ENCODE measurements at regions not wholly inside any gene's neighbourhood (a gene's known extent, or its start where the extent isn't known, plus 50 kb on each side); places are given as distances from the start of the nearest gene placed in this dataset.

GRCh38 chr12:19951664-19952063 is 416.7 kb upstream of the PDE3A start:
- H3K27me3 ChIP-seq (ENCODE audit: control insufficient read depth, insufficient read depth, low read length): no peaks in the 10 kb centered on the region
- no peaks in the 10 kb centered on the region for H3K79me2 ChIP-seq
- H3K27ac ChIP-seq: no peak overlapping the region
- TF ChIP-seq, protein P1, sequence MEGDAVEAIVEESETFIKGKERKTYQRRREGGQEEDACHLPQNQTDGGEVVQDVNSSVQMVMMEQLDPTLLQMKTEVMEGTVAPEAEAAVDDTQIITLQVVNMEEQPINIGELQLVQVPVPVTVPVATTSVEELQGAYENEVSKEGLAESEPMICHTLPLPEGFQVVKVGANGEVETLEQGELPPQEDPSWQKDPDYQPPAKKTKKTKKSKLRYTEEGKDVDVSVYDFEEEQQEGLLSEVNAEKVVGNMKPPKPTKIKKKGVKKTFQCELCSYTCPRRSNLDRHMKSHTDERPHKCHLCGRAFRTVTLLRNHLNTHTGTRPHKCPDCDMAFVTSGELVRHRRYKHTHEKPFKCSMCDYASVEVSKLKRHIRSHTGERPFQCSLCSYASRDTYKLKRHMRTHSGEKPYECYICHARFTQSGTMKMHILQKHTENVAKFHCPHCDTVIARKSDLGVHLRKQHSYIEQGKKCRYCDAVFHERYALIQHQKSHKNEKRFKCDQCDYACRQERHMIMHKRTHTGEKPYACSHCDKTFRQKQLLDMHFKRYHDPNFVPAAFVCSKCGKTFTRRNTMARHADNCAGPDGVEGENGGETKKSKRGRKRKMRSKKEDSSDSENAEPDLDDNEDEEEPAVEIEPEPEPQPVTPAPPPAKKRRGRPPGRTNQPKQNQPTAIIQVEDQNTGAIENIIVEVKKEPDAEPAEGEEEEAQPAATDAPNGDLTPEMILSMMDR (IDR thresholded peaks at IDR 0.05): no peak
- no peak overlapping the region for H3K9ac ChIP-seq
- no peak overlapping the region for H3K4me3 ChIP-seq (ENCODE audit: low read depth, low read length)
- no peaks in the 10 kb centered on the region for H3K36me3 ChIP-seq (ENCODE audit: control insufficient read depth, insufficient read depth, low read length)
- no peak overlapping the region for H3K4me2 ChIP-seq (ENCODE audit: low read length)
- H3K4me1 ChIP-seq: no peaks in the 10 kb centered on the region
- H3K9me3 ChIP-seq (ENCODE audit: control insufficient read depth, low read length): no peaks in the 10 kb centered on the region
- no peak overlapping the region for H2AFZ ChIP-seq

GRCh38 chr12:19953734-19954133 is 414.6 kb upstream of the PDE3A start:
- no peaks in the 10 kb centered on the region for H3K36me3 ChIP-seq (ENCODE audit: control insufficient read depth, insufficient read depth, low read length)
- H3K9ac ChIP-seq: no peak overlapping the region
- H3K4me2 ChIP-seq (ENCODE audit: low read length): no peak overlapping the region
- H3K27ac ChIP-seq: no peak overlapping the region
- no peak overlapping the region for H3K4me3 ChIP-seq (ENCODE audit: low read depth, low read length)
- H3K27me3 ChIP-seq (ENCODE audit: control insufficient read depth, insufficient read depth, low read length): no peaks in the 10 kb centered on the region
- no peaks in the 10 kb centered on the region for H3K9me3 ChIP-seq (ENCODE audit: control insufficient read depth, low read length)
- no peaks in the 10 kb centered on the region for H3K4me1 ChIP-seq
- TF ChIP-seq, protein P1 (IDR thresholded peaks at IDR 0.05): no peak
- H2AFZ ChIP-seq: no peak overlapping the region
- H3K79me2 ChIP-seq: no peaks in the 10 kb centered on the region

- H3K9ac ChIP-seq: no peak overlapping the region
- H2AFZ ChIP-seq: no peak overlapping the region
- TF ChIP-seq, protein P1 (IDR thresholded peaks at IDR 0.05): no peak
- no peak overlapping the region for H3K4me2 ChIP-seq (ENCODE audit: low read length)
- no peaks in the 10 kb centered on the region for H3K4me1 ChIP-seq
- H3K4me3 ChIP-seq (ENCODE audit: low read depth, low read length): no peak overlapping the region
- no peaks in the 10 kb centered on the region for H3K36me3 ChIP-seq (ENCODE audit: control insufficient read depth, insufficient read depth, low read length)
- no peaks in the 10 kb centered on the region for H3K27me3 ChIP-seq (ENCODE audit: control insufficient read depth, insufficient read depth, low read length)
- H3K9me3 ChIP-seq (ENCODE audit: control insufficient read depth, low read length): no peaks in the 10 kb centered on the region
- no peaks in the 10 kb centered on the region for H3K79me2 ChIP-seq
- H3K27ac ChIP-seq: no peak overlapping the region
Measured at GRCh38 chr12:19954163-19954562, 414.2 kb upstream of the PDE3A start.

GRCh38 chr12:19957308-19958125 is 410.8 kb upstream of the PDE3A start:
- Histone ChIP-seq H3K4me3 (ENCODE audit: low read depth, low read length) (no peak overlapping the region), H3K9ac (no peak overlapping the region), H3K27ac (no peak overlapping the region), H3K4me2 (ENCODE audit: low read length) (no peak overlapping the region), H2AFZ (no peak overlapping the region), H3K36me3 (ENCODE audit: control insufficient read depth, insufficient read depth, low read length) (no peaks in the 10 kb centered on the region), H3K27me3 (ENCODE audit: control insufficient read depth, insufficient read depth, low read length) (no peaks in the 10 kb centered on the region), H3K4me1 (no peaks in the 10 kb centered on the region), H3K79me2 (no peaks in the 10 kb centered on the region), H3K9me3 (ENCODE audit: control insufficient read depth, low read length) (no peaks in the 10 kb centered on the region)
- TF ChIP-seq, protein P1 (IDR thresholded peaks at IDR 0.05): no peak

- Histone ChIP-seq H3K27ac (no peak overlapping the region), H3K79me2 (no peaks in the 10 kb centered on the region), H3K4me1 (no peaks in the 10 kb centered on the region), H3K9ac (no peak overlapping the region), H3K36me3 (ENCODE audit: control insufficient read depth, insufficient read depth, low read length) (no peaks in the 10 kb centered on the region), H3K4me3 (ENCODE audit: low read depth, low read length) (no peak overlapping the region), H3K9me3 (ENCODE audit: control insufficient read depth, low read length) (no peaks in the 10 kb centered on the region), H3K27me3 (ENCODE audit: control insufficient read depth, insufficient read depth, low read length) (no peaks in the 10 kb centered on the region), H2AFZ (no peak overlapping the region), H3K4me2 (ENCODE audit: low read length) (no peak overlapping the region)
- TF ChIP-seq, protein P1 (IDR thresholded peaks at IDR 0.05): no peak
Measured at GRCh38 chr12:19958389-19958788, 409.9 kb upstream of the PDE3A start.

All from parathyroid adenoma (tissue), 2 donors.